GM21381 (cell line): ENCODE measurements at regions not wholly inside any gene's neighbourhood (a gene's known extent, or its start where the extent isn't known, plus 50 kb on each side); places are given as distances from the start of the nearest gene placed in this dataset.

Source experiments
- ATAC-seq: cut with Tn5 transposase; IDR thresholded peaks from one replicate; pipeline ENCODE4 v1.9.1; 2021; ENCODE audit warnings: mild to moderate bottlenecking, moderate library complexity; ENCODE audit not compliant: unreplicated experiment

DNA sequence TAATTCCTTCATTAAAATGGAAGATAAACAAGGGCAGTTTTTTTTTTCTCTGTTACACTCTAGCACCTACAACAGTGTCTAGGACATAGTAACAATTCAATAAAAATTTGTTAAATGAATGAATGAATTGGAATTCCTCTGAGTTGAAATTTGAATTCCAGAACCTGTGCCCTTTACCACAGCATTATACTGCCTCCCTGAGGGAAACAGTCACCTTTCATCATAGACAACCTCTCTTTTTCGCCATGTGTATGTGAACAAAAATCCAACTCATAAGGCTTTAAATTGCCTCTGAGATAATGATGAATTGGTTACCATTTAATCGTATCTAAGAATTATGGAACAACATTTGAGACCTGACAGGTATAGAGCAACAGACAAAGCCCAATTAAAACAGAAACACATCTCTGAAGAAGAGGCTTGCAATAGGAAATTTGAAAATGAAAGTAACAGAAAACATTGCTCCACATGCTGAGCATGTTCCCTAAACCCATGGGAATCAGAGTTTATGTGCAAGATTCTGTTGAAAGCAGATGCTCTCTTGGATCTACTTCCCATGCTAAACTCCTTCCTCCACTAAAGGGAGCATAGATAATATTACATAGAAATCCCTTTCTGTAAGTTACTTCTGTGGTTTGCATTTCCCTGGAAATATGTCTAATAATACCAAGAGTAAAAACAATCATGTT, 657.8 kb downstream of the GALC start:
- no peak for ATAC-seq

DNA sequence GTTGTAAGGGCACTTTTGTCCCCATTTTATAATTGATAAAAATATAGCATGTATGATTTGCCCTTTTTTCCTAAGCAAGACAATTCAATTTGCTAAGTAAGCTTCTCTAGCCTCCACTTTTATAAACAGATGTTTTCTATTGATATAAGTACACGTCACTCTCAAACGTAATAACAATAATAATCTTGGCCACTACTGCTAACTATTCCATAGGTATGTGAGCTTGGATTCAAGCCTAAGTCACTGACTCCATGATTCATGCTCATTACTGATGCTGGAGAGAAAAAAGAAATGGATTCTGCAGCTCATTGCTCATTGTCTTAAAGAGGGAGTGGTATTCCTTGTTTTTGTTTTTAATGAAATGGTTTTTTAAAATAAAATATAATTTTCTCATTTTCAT, 661.0 kb downstream of the GALC start:
- no peak for ATAC-seq

DNA sequence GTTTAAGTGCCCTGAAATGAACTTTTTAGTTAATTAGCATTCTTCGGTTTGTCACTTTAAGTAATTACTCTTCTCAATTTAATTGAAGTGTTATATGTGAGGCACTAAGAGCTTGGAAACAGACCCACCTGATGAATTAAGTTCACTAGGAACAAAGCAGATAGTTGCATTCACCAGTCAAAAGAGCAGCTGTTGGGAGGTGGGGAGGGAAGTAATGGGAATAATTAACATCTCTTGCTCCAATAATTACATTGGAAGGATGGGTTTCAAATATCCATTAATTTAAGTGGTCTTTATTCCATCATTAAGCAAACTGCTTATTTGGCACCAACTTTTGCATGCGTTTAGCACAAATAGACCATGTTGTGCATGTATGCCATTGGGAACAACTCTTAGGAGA, 667.2 kb downstream of the GALC start:
- ATAC-seq, result no peak

DNA sequence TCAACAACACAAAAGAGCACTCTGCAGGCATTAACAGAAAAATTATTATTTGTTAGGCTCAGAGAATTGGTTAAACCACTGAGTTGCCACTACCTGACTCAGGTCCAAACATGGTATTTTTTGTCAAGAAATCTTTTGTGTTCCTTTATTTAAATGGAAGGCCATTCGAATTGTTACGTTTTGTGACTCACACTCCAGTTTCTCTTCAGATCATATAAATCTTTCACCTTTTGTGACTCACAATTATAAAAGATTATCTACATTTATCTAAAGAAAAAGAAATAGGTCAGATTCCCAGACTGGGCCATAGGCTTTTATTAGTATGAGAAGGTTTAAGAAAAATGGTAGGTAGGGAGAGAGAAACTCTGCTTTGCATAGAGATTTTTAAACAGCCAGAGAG, 669.8 kb downstream of the GALC start:
- ATAC-seq, result no peak

DNA sequence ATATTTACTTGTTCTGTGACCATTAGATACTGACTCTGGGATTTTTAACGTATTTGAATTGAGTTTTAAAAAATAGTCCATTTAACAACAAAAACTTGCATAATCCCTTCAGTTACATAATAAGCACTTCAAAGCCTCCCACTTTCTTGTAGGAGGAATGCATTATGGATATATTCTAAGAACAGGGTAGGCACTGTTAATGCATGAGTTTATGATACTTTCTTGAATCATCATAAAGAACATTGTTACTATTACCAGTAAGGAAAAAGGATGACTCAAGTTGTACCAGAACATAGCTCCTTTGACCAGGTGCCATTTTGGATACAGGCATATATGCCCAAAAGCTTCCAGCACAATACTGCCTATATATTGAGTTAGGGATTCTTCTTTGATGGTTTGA, 671.4 kb downstream of the GALC start:
- no peak for ATAC-seq

DNA sequence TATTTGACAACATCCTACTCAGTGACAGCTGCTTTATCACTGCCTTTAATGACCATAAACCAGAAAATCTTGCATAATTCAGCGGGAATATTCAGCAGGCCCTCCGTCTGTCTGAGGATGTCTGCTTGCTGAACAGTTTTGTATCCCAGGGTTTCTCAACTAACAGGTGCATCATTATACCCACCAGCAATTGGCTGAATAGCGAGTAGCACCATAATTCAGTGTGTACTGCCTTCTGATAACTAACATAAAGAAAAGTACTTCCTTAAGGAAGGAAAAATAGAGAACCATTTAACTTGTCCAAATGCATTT, 680.1 kb downstream of the GALC start:
- ATAC-seq, result no peak

DNA sequence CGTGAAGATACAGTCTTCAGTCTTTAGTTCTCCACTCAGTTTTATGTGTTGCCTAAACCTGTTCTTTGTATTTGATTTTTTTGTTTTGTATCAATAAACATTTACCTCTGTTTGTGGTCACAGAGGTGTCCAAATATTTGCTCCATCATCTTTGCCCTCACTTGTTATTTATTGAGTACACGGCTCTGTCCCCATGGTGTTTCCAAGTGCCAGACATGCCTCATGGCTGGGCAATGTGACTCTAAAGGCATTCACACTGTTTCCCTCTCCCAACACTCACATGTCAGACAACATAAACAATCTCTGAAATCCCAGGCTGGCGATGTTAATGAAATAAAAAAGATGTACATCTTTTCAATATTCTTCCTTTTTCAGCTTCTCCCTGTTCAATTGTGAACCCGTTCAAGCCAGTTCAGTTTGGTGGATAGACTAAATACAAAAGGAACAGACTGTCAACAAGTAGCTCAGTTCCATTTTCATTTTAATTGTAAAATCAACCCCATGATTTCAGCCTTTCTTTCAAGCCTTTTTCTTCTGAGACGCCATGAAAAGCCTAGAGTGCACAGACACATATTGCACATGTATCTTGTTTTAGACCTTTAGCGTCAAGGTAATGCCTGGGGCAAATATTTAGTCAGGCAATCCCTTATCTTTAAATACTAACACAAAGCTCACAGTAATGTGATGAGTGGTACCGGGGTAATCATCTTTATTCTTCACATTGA, 680.7 kb downstream of the GALC start:
- ATAC-seq, result no peak

DNA sequence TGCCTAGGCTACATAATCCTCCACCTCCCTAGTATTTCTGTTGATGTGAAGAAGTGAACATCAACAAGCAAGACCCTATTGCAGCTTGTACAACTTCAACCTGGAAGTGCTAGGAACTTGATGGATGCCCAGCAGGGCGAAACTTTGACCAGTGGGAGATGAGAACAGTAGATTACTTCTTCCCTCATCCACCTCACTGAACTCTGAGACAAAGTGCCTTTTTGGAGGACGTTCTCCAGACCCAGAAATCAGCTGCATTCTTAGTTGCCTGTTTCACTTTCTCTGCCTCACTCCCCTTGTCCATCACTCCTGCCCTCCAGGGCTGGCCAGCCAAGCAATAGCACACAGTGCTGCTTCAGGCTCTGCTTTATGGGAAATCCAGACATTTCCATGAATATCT, 683.4 kb downstream of the GALC start:
- ATAC-seq, result no peak

DNA sequence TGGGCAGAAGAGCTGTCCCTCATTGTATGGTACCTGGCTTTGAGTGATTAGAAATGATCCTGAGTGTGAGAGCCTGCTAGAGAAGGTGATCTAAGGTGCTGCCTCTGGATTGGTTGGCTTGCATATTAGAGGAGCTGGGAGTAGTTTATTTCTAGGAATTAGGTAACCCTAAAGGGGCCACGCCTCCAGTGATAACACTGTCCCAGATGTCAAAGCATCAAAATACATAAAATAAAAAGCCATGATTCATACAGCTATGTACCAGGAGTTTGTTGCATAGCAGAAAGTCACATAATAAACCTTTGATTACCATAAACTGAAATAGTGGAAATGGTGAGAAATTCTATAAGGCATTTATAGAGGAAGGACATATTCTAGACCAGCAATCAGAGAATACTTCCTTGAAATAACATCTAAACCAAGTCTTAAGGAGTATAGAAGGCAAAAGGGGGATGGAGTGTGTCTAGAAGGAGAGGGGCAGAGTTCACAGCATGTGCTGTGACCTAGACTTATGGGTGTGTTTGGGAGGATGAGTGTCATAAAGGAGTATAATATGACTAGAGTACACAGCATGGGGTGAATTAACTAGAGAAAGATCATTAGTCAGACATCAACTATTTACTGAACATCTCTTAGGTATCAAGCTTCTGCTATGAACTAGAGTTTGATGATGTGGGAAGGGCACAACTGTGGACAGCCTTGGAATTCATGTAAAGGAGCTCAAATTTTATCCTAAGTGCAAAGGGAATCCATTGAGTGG, 686.4 kb downstream of the GALC start:
- ATAC-seq, result no peak

DNA sequence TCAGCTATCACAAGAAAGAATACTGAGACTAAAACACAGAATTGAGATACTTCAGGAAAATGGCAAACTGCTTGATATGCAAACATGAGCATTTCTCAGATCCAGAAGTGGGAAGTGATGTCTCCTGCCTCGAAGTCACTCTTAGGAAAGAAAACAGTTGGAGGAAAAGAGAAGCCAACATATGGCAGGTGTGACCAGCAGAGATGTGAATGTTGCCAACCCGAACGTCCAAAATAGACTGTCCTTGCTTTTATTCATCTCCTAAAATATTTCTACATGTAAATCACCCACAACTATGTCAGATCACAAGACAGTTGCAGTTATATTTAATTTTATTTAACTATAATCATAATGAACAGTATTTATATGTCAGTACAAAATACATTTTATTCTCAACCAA, 687.6 kb downstream of the GALC start:
- ATAC-seq, result no peak

DNA sequence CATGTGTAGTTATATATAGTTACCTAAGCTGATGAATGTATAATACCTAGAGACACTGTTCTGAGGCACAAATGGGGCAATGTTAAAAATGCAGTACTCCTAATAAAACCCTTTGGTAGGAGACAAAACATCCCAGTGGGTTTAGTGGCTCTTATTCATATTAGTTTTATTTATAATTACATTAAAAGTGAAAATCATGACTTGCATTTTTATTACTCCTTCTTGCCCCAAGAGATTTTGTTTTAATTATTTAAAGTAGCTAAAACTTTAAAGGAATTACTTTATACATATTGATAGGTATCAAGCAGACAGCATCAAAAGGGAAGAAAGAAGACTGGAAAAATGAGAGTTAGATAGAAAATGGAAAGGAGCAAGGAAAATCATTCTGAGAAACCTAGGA, 688.6 kb downstream of the GALC start:
- ATAC-seq, result no peak

DNA sequence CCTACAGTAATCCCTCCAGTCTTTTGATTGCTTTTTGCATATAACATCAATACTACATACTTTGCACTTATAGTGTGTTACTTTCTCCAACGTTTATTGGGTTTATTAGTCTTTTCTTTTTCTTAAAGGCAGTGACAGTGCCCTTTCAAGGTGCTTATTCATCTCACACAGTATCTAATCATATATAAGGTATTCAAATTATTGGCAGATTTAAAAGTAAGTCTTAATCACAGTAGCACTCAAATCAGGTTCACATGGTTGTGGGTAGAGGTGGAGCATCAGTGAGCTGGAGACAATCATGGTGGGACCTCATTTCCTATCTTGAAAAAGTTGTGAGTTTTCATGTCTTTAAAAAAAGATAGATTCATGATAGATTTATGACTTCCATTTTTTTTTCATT, 706.2 kb downstream of the GALC start:
- ATAC-seq, result no peak

DNA sequence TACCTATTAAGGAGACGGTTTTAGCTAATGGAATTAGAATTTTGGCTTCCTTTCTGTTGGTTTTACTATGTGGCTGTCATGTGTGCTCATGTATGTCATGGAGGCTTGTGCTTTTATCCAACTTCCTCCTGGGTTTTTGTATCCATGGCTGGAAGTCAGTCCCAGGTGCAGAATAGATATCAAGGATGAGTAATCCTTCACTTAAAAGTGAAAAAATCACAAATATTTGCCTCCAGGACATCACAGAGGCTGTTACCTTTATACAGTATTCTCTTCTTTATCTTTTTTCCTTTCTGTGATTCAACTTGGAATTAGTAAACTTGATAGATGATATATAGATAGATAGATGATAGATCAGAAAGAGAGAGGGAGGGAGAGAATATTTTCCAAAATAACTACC, 706.8 kb downstream of the GALC start:
- no peak for ATAC-seq

DNA sequence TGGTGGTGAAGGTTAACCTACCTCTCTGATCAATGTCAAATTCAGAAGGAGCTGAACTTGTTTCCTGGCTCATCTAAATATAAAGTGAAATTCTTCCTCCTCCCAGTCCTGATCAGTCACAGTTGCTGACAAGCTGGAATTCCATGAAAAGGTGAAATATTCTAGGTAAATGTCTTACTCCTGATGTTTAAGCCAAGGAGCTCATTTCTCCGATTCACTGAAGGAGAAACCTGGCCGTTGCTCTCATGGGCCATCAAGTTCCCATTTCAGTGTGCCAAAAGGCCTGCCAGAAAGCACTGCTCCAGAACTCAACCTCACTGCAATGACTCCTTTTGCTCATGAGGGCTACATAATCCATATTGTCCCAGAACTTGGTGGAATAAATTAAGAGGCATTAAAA, 707.5 kb downstream of the GALC start:
- ATAC-seq, result no peak

DNA sequence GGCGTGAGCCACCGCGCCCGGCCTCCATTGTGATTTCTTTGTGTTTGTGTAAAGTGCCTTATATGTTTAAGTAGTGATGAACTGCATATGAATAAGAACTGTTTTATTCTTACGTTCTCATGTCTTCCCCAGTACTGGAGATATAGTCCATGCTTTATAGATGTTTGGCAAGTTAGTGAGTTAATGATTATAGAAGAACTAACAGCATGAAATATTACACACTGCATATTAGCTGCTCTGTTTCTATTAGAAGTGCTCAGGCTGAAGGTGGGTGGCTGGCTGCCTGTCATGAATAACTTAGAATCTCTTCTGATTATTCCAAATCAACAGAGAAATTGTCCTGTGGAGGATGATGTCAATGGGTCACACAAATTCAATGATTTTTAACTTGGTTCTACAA, 709.4 kb downstream of the GALC start:
- ATAC-seq, result no peak

DNA sequence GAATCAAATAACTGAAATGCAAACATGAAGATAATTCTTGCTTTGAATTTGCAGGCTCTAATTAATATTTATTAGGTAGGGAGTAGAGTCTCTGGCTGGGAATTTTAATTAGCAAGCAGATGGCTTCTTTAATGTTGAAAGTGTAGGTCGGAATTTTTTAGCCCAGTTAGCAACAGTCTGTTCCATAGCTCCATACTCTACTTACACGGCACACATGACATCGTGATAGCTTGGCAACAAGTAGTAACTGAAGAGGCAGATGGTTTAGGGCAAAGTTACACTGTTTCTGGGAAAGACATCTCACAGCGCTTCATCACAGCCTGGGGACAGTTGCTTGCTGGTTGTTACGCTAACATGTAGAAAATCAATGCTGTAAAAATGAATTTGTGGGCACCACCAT, 710.7 kb downstream of the GALC start:
- no peak for ATAC-seq

DNA sequence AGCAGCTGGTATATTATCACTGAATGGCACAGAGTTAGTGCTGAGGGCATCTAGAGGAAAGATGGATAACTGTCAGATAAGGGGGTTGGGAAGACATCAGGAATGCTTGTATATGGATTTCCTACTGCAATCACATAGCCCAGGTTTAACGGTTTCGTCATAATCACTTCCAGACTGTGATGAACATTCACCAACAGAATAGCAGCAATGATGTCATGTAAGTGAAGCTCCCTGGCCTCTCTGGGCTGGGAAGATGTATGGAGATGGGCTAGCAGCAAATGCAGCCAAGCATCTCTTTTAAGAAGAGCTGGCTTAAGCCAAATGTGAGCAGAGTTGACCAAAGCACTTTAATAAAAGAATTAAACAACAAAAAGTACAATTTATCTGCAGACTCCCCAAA, 714.6 kb downstream of the GALC start:
- no peak for ATAC-seq

DNA sequence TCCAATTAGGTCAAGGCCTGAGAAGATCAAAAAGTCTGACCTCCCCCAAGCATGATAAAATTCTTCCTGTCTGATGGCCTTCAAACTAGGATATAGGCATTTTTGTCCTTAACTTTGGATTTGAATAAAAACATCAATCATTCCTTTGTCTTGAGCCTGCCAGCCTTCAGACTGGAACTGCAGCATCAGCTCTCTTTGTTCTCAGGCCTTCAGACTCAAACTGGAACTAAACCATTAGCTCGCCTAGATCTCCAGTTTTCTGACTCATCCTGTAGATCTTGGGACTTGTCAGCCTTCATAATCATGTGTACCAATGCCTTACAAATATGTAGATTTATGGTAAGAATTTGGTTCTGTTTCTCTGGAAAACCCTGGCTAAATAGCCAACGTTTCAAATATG, 721.7 kb downstream of the GALC start:
- ATAC-seq, result no peak

DNA sequence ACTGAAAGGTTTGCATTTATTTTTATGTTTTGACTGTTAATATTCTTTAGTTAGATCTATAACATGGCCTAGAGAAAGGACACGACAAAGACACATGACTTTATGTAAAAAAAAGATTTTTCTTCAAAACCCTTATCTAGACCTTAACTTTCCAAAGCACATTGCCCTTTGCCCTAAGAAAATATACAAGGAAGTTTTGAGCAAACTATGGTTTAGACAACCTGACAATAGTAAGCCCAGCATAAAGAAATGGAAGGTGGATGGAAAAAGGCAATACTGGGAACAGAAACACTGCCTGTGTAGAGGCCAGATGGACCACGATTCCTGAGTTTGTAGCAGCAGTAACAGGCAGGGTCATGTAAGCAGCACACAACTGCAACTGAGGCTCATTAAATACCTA, 724.0 kb downstream of the GALC start:
- no peak for ATAC-seq

DNA sequence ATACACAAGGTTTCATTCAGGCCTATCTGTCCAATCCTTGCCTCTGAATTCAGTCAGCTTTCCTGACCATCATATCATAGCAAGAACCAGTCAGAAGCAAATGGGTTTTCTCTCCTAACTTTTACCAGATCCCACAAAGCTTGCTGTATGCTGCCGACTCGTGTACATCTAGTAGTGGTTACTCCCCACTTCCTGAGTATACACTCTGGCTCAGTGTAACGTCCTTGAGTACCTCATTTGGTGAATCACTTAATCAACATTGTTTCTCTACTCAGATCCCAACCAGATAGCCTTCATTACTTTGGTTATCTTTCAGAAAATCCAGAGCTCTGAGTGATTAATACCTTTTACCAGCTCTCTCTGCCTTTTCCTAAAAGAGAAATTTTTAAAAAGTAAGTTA, 728.2 kb downstream of the GALC start:
- ATAC-seq, result no peak

DNA sequence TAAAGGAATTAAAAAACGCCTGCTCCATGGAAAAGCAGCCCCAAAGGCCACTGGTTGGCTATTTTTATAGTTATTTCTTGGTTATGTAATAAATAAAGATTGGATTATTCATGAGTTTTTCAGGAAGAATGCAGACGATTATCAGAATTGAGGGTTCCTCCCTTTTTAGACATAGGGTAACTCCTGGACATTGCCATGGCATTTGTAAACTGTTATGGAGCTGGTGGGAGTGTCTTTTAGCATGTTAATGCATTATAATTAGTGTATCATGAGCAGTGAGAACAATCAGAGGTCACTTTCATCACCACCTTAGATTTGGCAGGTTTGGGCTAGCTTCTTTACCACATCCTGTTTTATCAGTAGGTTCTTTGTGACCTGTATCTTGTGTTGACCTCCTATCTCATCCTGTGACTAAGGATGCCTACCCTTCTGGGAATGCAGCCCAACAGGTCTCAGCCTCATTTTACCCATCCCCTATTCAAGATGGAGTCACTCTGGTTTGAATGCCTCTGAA, 728.7 kb downstream of the GALC start:
- ATAC-seq, result no peak

DNA sequence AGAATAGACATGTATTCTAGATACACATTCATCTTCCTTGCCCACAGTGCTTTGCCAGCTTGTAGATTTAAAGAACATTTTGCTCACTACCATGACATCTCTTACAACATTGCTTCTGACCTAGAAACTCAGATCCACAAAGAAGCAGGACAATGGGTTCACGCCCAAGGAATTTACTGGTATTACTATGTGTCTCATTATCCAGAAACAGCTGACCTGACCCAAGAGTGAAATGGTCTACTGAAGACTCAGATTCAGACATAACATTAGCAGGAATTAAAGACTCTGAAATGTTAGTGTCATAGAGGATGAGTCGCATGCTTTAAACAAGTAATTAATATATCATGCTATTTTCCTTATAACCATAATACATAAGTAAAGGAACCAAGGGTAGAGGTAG, 731.4 kb downstream of the GALC start:
- no peak for ATAC-seq
